ENCODE measurements at regions not wholly inside any gene's neighbourhood (a gene's known extent, or its start where the extent isn't known, plus 50 kb on each side); places are given as distances from the start of the nearest gene placed in this dataset.

GRCh38 chr2:43127208-43127940 lies 99.0 kb downstream of the ZFP36L2 start:
- peak; percentile 90 for TF ChIP-seq CTCF (IDR thresholded peaks at IDR 0.05; ENCODE audit: extremely low read depth, missing control alignments)

GRCh38 chr2:43126817-43127207 lies 99.6 kb downstream of the ZFP36L2 start:
- TF ChIP-seq CTCF (IDR thresholded peaks at IDR 0.05; ENCODE audit: extremely low read depth, missing control alignments) = no peak
- DNase-seq (ENCODE audit: low spot score) = no peak

More at GRCh38 chr2:43127208-43127940, 99.0 kb downstream of the ZFP36L2 start:
- DNase-seq (ENCODE audit: low spot score) = peak; percentile 74

GRCh38 chr2:43125090-43125998 lies 101.1 kb downstream of the ZFP36L2 start:
- no peak for DNase-seq (ENCODE audit: low spot score)
- TF ChIP-seq CTCF (IDR thresholded peaks at IDR 0.05; ENCODE audit: extremely low read depth, missing control alignments) = no peak

GRCh38 chr2:43124687-43125057 lies 101.7 kb downstream of the ZFP36L2 start:
- no peak for TF ChIP-seq CTCF (IDR thresholded peaks at IDR 0.05; ENCODE audit: extremely low read depth, missing control alignments)
- DNase-seq (ENCODE audit: low spot score) = no peak

- no peak for TF ChIP-seq CTCF (IDR thresholded peaks at IDR 0.05; ENCODE audit: extremely low read depth, missing control alignments)
- DNase-seq (ENCODE audit: low spot score) = no peak
Observed at GRCh38 chr2:43123981-43124686, 102.3 kb downstream of the ZFP36L2 start.

GRCh38 chr2:43123486-43123885 lies 102.9 kb downstream of the ZFP36L2 start:
- no peak for TF ChIP-seq CTCF (IDR thresholded peaks at IDR 0.05; ENCODE audit: extremely low read depth, missing control alignments)
- DNase-seq (ENCODE audit: low spot score) = no peak

Data from GM20000 (cell line).